Activated naive CD8-positive, alpha-beta T cell treated with anti-CD3 and anti-CD28 coated beads, Interleukin-2, amount 10 ng/mL, durations not matched to agents 7 days and 5 days (primary cell): ENCODE measurements at regions not wholly inside any gene's neighbourhood (a gene's known extent, or its start where the extent isn't known, plus 50 kb on each side); places are given as distances from the start of the nearest gene placed in this dataset.

Experiments
- ATAC-seq: fragments of 150-1000 bp; cut with Tn5 transposase; one replicate; pipeline ENCODE4 v1.10.0; 2021; ENCODE audit warnings: low read depth, moderate library complexity
- POLR2A ChIA-PET: fragments of 350-600 bp; sonication (Branson Sonifier 250); formaldehyde crosslinking; loops from one replicate; lab custom pipeline; 2021; ENCODE audit warnings: antibody characterized with exemption; lab: Charles Lee
- DNase-seq: peaks from one replicate; pipeline ENCODE4 v3.0.0; 2021
- H3K27ac Mint-ChIP-seq: one replicate; pipeline ENCODE4 v1.8.0; 2022; ENCODE audit warnings: mild to moderate bottlenecking, mixed read lengths
- H3K27me3 Mint-ChIP-seq: one replicate; pipeline ENCODE4 v1.8.0; 2022; ENCODE audit warnings: mild to moderate bottlenecking, moderate library complexity, mixed read lengths
- H3K36me3 Mint-ChIP-seq: one replicate; pipeline ENCODE4 v1.8.0; 2021; ENCODE audit warnings: mild to moderate bottlenecking, mixed read lengths
- H3K4me1 Mint-ChIP-seq: one replicate; pipeline ENCODE4 v1.8.0; 2021; ENCODE audit warnings: mixed read lengths
- H3K4me3 Mint-ChIP-seq: one replicate; pipeline ENCODE4 v1.8.0; 2022; ENCODE audit warnings: mild to moderate bottlenecking, moderate library complexity, mixed read lengths
- H3K9me3 Mint-ChIP-seq: one replicate; pipeline ENCODE4 v1.8.0; 2021; ENCODE audit warnings: mixed read lengths

DNA sequence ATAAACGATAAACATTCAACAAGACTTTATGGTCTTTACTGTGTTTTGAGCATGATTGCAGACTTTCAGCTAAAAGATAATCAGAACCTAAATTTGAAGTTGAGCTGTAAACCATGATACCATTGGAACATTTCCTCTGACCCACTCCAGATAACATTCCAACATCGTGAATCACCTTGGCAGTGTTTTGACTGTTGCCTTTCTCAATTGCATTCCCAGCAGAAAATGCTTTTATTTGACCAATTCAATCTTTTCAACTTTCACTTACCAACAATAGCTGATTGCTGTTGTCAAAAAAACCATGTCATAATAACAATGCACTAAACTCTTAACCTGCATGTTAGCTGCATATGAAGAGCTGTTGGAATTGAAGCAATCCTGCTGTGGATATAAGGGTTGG lies 165.5 kb downstream of the MDFIC start:
- H3K4me3 Mint-ChIP-seq: no peak overlapping the region
- H3K9me3 Mint-ChIP-seq: peaks cover 6% of the 10 kb centered on the region
- no peaks in the 10 kb centered on the region for H3K36me3 Mint-ChIP-seq
- DNase-seq (no peak), ATAC-seq (no peak)
- POLR2A ChIA-PET: no interaction called here
- H3K27ac Mint-ChIP-seq: no peak overlapping the region
- no peaks in the 10 kb centered on the region for H3K4me1 Mint-ChIP-seq
- peaks cover 6% of the 10 kb centered on the region for H3K27me3 Mint-ChIP-seq

GRCh38 chr7:115086146-115086841 lies 164.4 kb downstream of the MDFIC start:
- Mint-ChIP-seq H3K36me3 (no peaks in the 10 kb centered on the region), H3K4me3 (no peak overlapping the region), H3K9me3 (peaks cover 6% of the 10 kb centered on the region), H3K27ac (no peak overlapping the region), H3K27me3 (peaks cover 6% of the 10 kb centered on the region), H3K4me1 (no peaks in the 10 kb centered on the region)
- no peak for ATAC-seq
- POLR2A ChIA-PET: no interaction called here
- DNase-seq: no peak

GRCh38 chr7:115085421-115085820 lies 163.5 kb downstream of the MDFIC start:
- DNase-seq (no peak), ATAC-seq (no peak)
- no peaks in the 10 kb centered on the region for H3K36me3 Mint-ChIP-seq
- H3K9me3 Mint-ChIP-seq: peaks cover 6% of the 10 kb centered on the region
- H3K4me1 Mint-ChIP-seq: no peaks in the 10 kb centered on the region
- H3K4me3 Mint-ChIP-seq: no peak overlapping the region
- H3K27me3 Mint-ChIP-seq: peaks cover 10% of the 10 kb centered on the region
- no peak overlapping the region for H3K27ac Mint-ChIP-seq
- POLR2A ChIA-PET: no interaction called here

- Mint-ChIP-seq H3K9me3 (peaks cover 6% of the 10 kb centered on the region), H3K36me3 (no peaks in the 10 kb centered on the region), H3K4me3 (no peak overlapping the region), H3K4me1 (no peaks in the 10 kb centered on the region), H3K27ac (no peak overlapping the region), H3K27me3 (peaks cover 14% of the 10 kb centered on the region)
- ATAC-seq (no peak), DNase-seq (no peak)
- POLR2A ChIA-PET: no interaction called here
These were observed 162.0 kb downstream of the MDFIC start for GRCh38 chr7:115083935-115084334.

DNA sequence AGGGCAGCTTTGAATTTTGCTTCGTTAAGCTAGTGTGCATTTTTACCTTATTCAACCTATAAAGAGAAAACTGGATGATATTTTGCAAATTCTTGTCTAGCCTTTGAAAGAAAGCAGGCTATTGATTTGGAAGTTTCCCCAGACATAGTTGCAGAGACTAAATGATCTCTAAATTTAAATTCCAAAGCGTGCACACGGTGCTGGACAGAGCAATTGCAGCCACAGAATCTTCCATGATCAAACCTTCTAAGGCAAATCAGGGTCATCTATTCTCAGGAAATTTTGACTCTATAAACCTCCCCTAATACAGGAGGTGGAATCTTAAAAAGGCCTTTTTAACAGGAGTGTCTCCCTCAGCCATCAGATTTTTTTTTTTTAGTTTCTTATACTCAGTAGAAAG lies 159.9 kb downstream of the MDFIC start:
- Mint-ChIP-seq H3K27ac (no peak overlapping the region), H3K4me1 (peaks cover 4% of the 10 kb centered on the region), H3K36me3 (no peaks in the 10 kb centered on the region), H3K27me3 (peaks cover 17% of the 10 kb centered on the region), H3K9me3 (peaks cover 6% of the 10 kb centered on the region), H3K4me3 (no peak overlapping the region)
- POLR2A ChIA-PET: no interaction called here
- ATAC-seq (no peak), DNase-seq (no peak)

- peaks cover 2% of the 10 kb centered on the region for H3K36me3 Mint-ChIP-seq
- no peak for ATAC-seq
- H3K27me3 Mint-ChIP-seq: peaks cover 14% of the 10 kb centered on the region
- peaks cover 2% of the 10 kb centered on the region for H3K9me3 Mint-ChIP-seq
- peaks cover 4% of the 10 kb centered on the region for H3K4me1 Mint-ChIP-seq
- POLR2A ChIA-PET: no interaction called here
- H3K4me3 Mint-ChIP-seq: no peak overlapping the region
- no peak for DNase-seq
- no peak overlapping the region for H3K27ac Mint-ChIP-seq
These were observed 157.0 kb downstream of the MDFIC start for GRCh38 chr7:115078851-115079250.

DNA sequence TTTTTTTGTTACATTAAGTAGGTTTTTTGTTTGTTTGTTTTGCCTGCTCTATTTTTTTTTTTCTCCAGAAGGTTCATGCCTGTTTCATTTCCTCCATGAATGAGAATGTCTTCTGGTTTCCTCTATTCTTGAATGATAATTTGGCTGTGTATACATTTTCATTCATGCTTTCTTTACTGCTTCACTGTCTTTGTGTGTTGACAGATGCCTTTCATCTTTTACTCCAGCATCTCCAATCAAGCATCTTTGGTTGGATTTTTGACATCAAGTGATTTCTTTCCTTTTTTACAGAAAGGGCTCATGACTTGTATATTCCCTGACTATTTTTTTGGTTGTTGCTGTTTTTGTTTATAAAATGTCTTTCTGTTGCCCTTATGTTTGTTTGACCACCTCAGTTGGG lies 156.5 kb downstream of the MDFIC start:
- Mint-ChIP-seq H3K4me1 (peaks cover 4% of the 10 kb centered on the region), H3K9me3 (no peaks in the 10 kb centered on the region), H3K36me3 (peaks cover 2% of the 10 kb centered on the region), H3K4me3 (no peak overlapping the region), H3K27me3 (peaks cover 14% of the 10 kb centered on the region), H3K27ac (no peak overlapping the region)
- DNase-seq (no peak), ATAC-seq (no peak)
- POLR2A ChIA-PET: no interaction called here

DNA sequence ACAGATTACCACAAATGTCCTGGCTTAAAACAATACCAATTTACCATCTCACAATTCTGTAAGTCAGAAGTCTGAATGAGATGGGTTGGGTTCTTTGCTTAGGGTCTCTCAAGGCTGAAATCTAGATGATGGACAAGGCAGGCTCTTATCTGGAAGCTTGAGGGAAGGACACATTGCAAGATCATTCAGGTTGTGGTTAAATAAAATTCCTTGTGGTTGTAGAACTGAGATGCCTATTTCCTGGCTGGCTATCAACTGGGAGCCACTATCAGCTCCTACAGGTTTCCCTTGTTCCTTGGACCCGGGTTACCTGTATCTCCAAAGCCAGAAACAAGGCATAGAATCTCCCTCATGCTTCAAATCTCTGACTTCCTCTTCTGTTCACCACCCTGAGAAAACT lies 148.4 kb downstream of the MDFIC start:
- ATAC-seq (no peak), DNase-seq (no peak)
- Mint-ChIP-seq H3K9me3 (peaks cover 5% of the 10 kb centered on the region), H3K27me3 (peaks cover 7% of the 10 kb centered on the region), H3K4me1 (peaks cover 4% of the 10 kb centered on the region), H3K36me3 (peaks cover 5% of the 10 kb centered on the region), H3K27ac (no peak overlapping the region), H3K4me3 (no peak overlapping the region)
- POLR2A ChIA-PET: no interaction called here
